Right atrium auricular region (tissue), 2 donors: ENCODE measurements at regions not wholly inside any gene's neighbourhood (a gene's known extent, or its start where the extent isn't known, plus 50 kb on each side); places are given as distances from the start of the nearest gene placed in this dataset.

Experiments
- DNase-seq: peaks from one replicate; pipeline ENCODE4 v3.0.0-alpha.2; 2019; ENCODE audit warnings: low spot score
- H3K27ac ChIP-seq, 2 donors: fragments of 200-600 bp; sonication (generic); 1 replicate in 1 of 2; 2 replicates in 1 of 2; pipeline ENCODE4 v1.5.1; 2016 to 2019
- H3K27me3 ChIP-seq, 2 donors: fragments of 200-600 bp; sonication (generic); one replicate each; pipeline versions ENCODE4 v1.5.1 to v1.6.0; 2017 to 2019
- H3K36me3 ChIP-seq: fragments of 200-600 bp; sonication (generic); one replicate; pipeline ENCODE4 v1.5.1; 2016
- H3K4me1 ChIP-seq, 2 donors: fragments of 200-600 bp; sonication (generic); one replicate each; pipeline versions ENCODE4 v1.5.1 to v1.6.0; 2017 to 2019
- H3K4me3 ChIP-seq, 2 donors: fragments of 200-600 bp; sonication (generic); 1 replicate in 1 of 2; 2 replicates in 1 of 2; pipeline ENCODE4 v1.5.1; 2017 to 2019; ENCODE audit warnings: mild to moderate bottlenecking in 1 of 2, moderate library complexity in 1 of 2
- H3K9me3 ChIP-seq, 2 donors: fragments of 200-600 bp; sonication (generic); one replicate each; pipeline ENCODE4 v1.5.1; 2019
- CTCF ChIP-seq, 2 donors: fragments of 200-600 bp; sonication (generic); IDR thresholded peaks; one replicate each; pipeline ENCODE4 v1.5.1; 2019; ENCODE audit warnings: antibody characterized with exemption in 2 of 2

GRCh38 chr9:26685818-26686217 is 206.8 kb downstream of the CAAP1 start:
- H3K36me3 ChIP-seq: no peaks in the 10 kb centered on the region
- H3K4me1 ChIP-seq: no peaks in the 10 kb centered on the region
- H3K27ac ChIP-seq: no peak overlapping the region
- no peak overlapping the region for H3K4me3 ChIP-seq
- no peaks in the 10 kb centered on the region for H3K9me3 ChIP-seq
- no peak for TF ChIP-seq CTCF (IDR thresholded peaks at IDR 0.05)
- no peaks in the 10 kb centered on the region for H3K27me3 ChIP-seq
- no peak for DNase-seq

- Histone ChIP-seq H3K27me3 (no peaks in the 10 kb centered on the region), H3K27ac (no peak overlapping the region), H3K36me3 (no peaks in the 10 kb centered on the region), H3K4me1 (no peaks in the 10 kb centered on the region), H3K9me3 (no peaks in the 10 kb centered on the region), H3K4me3 (no peak overlapping the region)
- DNase-seq: no peak
- TF ChIP-seq CTCF (IDR thresholded peaks at IDR 0.05): no peak
Measured at GRCh38 chr9:26684029-26684428, 208.6 kb downstream of the CAAP1 start.

- DNase-seq: no peak
- no peaks in the 10 kb centered on the region for H3K36me3 ChIP-seq
- H3K4me3 ChIP-seq: no peak overlapping the region
- H3K27me3 ChIP-seq: no peaks in the 10 kb centered on the region
- H3K9me3 ChIP-seq: no peaks in the 10 kb centered on the region
- no peak for TF ChIP-seq CTCF (IDR thresholded peaks at IDR 0.05)
- no peak overlapping the region for H3K27ac ChIP-seq
- no peaks in the 10 kb centered on the region for H3K4me1 ChIP-seq
Measured at GRCh38 chr9:26682796-26683496, 209.7 kb downstream of the CAAP1 start.

GRCh38 chr9:26682041-26682440 is 210.6 kb downstream of the CAAP1 start:
- H3K4me1 ChIP-seq: no peaks in the 10 kb centered on the region
- no peak overlapping the region for H3K4me3 ChIP-seq
- H3K36me3 ChIP-seq: no peaks in the 10 kb centered on the region
- no peak for DNase-seq
- H3K27ac ChIP-seq: no peak overlapping the region
- H3K9me3 ChIP-seq: no peaks in the 10 kb centered on the region
- no peaks in the 10 kb centered on the region for H3K27me3 ChIP-seq
- TF ChIP-seq CTCF (IDR thresholded peaks at IDR 0.05): no peak

- Histone ChIP-seq H3K27ac (no peak overlapping the region), H3K36me3 (no peaks in the 10 kb centered on the region), H3K4me1 (no peaks in the 10 kb centered on the region), H3K27me3 (no peaks in the 10 kb centered on the region), H3K4me3 (no peak overlapping the region), H3K9me3 (no peaks in the 10 kb centered on the region)
- TF ChIP-seq CTCF (IDR thresholded peaks at IDR 0.05): no peak
- no peak for DNase-seq
Measured at GRCh38 chr9:26677965-26678706, 214.5 kb downstream of the CAAP1 start.
